GM23248 (cell line): ENCODE measurements at regions not wholly inside any gene's neighbourhood (a gene's known extent, or its start where the extent isn't known, plus 50 kb on each side); places are given as distances from the start of the nearest gene placed in this dataset.

ENCODE experiments used
- DNase-seq: peaks from one replicate; pipeline ENCODE4 v3.0.0-alpha.2; 2015
- H2AFZ ChIP-seq: fragments of 200-600 bp; sonication (generic); 2 replicates; pipeline ENCODE4 v1.6.1; 2016; ENCODE audit warnings: antibody characterized with exemption
- H3F3A ChIP-seq: fragments of 200-600 bp; sonication (generic); 2 replicates; pipeline ENCODE4 v1.6.1; 2016; ENCODE audit warnings: mild to moderate bottlenecking, antibody characterized with exemption, mixed run types; ENCODE audit not compliant: insufficient read depth
- H3K27ac ChIP-seq: fragments of 200-600 bp; sonication (generic); 2 replicates; pipeline ENCODE4 v1.5.1; 2016; ENCODE audit warnings: mild to moderate bottlenecking
- H3K27me3 ChIP-seq: fragments of 200-600 bp; sonication (generic); replicated peaks from 2 replicates; pipeline ENCODE4 v1.6.1; 2016; ENCODE audit warnings: mild to moderate bottlenecking; ENCODE audit not compliant: insufficient read depth
- H3K36me3 ChIP-seq: fragments of 200-600 bp; sonication (generic); 2 replicates; pipeline ENCODE4 v1.6.1; 2016; ENCODE audit warnings: low read depth, mild to moderate bottlenecking
- H3K4me1 ChIP-seq: fragments of 200-600 bp; sonication (generic); 2 replicates; pipeline ENCODE4 v1.6.1; 2016; ENCODE audit warnings: mild to moderate bottlenecking; ENCODE audit not compliant: insufficient read depth
- H3K4me2 ChIP-seq: fragments of 200-600 bp; sonication (generic); one replicate; pipeline ENCODE4 v1.6.1; 2016; ENCODE audit warnings: mild to moderate bottlenecking; ENCODE audit not compliant: unreplicated experiment
- H3K4me3 ChIP-seq: fragments of 200-600 bp; sonication (generic); 2 replicates; pipeline ENCODE4 v1.5.1; 2016; ENCODE audit warnings: mild to moderate bottlenecking
- H3K79me2 ChIP-seq: fragments of 200-600 bp; sonication (generic); 2 replicates; pipeline ENCODE4 v1.6.1; 2016; ENCODE audit warnings: mild to moderate bottlenecking; ENCODE audit not compliant: insufficient read depth
- H3K9ac ChIP-seq: fragments of 200-600 bp; sonication (generic); 2 replicates; pipeline ENCODE4 v1.6.1; 2016; ENCODE audit warnings: mild to moderate bottlenecking
- H3K9me2 ChIP-seq: fragments of 200-600 bp; sonication (generic); 2 replicates; pipeline ENCODE4 v1.6.1; 2016; ENCODE audit warnings: mixed run types, mild to moderate bottlenecking, moderate library complexity; ENCODE audit not compliant: insufficient read depth
- H3K9me3 ChIP-seq: fragments of 200-600 bp; sonication (generic); one replicate; pipeline ENCODE4 v1.6.1; 2017; ENCODE audit warnings: low read depth
- H4K20me1 ChIP-seq: fragments of 200-600 bp; sonication (generic); 2 replicates; pipeline ENCODE4 v1.6.0; 2016; ENCODE audit not compliant: insufficient read depth
- EZH2 ChIP-seq: fragments of 200-600 bp; sonication (generic); IDR thresholded peaks from 2 replicates; pipeline ENCODE4 v1.6.1; 2018; ENCODE audit warnings: antibody characterized with exemption, mild to moderate bottlenecking; ENCODE audit not compliant: insufficient read depth, poor library complexity, severe bottlenecking
- EZH2phosphoT487 ChIP-seq: fragments of 200-600 bp; sonication (generic); IDR thresholded peaks from 2 replicates; pipeline ENCODE4 v1.6.1; 2018; ENCODE audit warnings: antibody characterized with exemption, moderate library complexity, mild to moderate bottlenecking, low read depth; ENCODE audit not compliant: insufficient read depth
- WGBS, 2 experiments: methylation state at CpG; one replicate each; pipeline ENCODE4 v1.1.6; 2015 to 2017; ENCODE audit warnings: low lambda C conversion rate in 2 of 2, low coverage in 1 of 2; ENCODE audit errors: missing lambda C conversion rate in 2 of 2; 5-methylcytosine and 5-hydroxymethylcytosine counted together
- in situ Hi-C: fragments of 300-500 bp; cut with MboI; formaldehyde crosslinking; loops from 2 replicates; pipeline ENCODE4 v1.15.0; 2020

DNA sequence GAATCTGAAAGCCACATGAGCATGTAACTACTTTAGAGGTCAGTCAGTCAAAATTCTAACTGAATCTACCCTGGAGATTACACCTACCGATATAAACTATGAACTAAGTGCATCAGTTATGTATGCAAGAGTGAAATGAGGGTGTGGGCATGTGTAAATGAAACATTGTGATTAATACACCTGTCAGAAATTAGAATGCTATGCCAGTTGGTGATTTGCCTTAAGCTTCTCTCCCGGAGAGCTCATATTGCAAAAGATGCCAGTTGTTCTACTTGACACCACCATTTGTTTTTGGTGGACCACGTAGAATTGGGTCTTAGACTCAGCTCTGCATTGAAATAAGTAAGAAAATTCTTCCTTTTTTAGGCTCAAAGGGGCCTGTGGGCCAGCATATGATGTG, 91.0 kb upstream of the KBTBD8 start:
- Histone ChIP-seq H3K9me2 (no peaks in the 10 kb centered on the region), H3K27me3 (no peaks in the 10 kb centered on the region; the same call in 1 of the 2 replicates), H3K4me1 (no peaks in the 10 kb centered on the region), H3K4me3 (no peak overlapping the region), H3K9ac (no peak overlapping the region), H3F3A (no peaks in the 10 kb centered on the region), H3K27ac (no peak overlapping the region), H3K79me2 (no peaks in the 10 kb centered on the region), H2AFZ (no peak overlapping the region), H4K20me1 (no peaks in the 10 kb centered on the region), H3K36me3 (no peaks in the 10 kb centered on the region), H3K9me3 (no peaks in the 10 kb centered on the region), H3K4me2 (no peak overlapping the region)
- TF ChIP-seq EZH2, result no peak
- 29 to 41% methylated on average over 3 of the region's 3 CpGs for WGBS, 2 experiments
- in situ Hi-C loops, result no loop called here
- no peak for DNase-seq

DNA sequence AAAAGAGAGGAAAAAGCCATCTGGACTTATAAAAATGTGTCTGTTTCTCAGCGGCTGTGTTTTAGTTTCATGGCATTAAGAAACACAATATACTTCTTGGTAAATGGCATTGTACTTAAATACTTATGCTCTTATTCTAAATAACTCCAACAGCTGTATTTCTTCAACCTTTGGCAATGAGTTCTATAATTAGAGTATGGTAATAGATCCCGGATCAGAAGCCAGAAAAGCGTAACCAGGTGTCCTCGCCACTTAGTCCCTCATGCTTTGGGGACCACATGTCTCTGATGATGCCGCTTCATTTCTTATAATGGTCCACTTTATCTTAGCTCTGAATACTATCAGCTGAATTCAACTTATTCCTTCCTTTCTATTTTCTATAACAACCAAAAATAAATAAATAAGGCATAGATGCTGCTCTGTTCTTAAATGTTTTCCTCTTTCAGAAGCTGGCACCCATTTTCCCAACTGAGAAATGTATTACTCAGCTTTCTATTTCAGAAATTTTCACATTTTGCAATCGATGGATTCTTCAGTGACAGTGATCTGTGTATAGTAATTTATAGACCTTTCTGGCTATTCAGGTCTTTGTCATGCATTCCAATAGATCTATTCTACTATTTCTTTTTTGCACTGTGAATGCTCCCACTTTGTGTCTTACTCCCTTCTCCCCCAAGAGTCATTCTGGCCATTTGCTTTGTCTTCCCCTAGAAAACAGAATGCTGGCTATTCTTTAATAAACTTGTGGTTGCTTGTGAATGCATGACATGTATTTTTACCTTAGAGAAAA, 87.6 kb upstream of the KBTBD8 start:
- no peak overlapping the region for H3K9ac ChIP-seq
- no peak overlapping the region for H3K27ac ChIP-seq
- no peaks in the 10 kb centered on the region for H3K79me2 ChIP-seq
- H2AFZ ChIP-seq, result no peak overlapping the region
- no peak overlapping the region for H3K4me2 ChIP-seq
- H3K36me3 ChIP-seq, result no peaks in the 10 kb centered on the region
- no peak overlapping the region for H3K4me3 ChIP-seq
- DNase-seq, result no peak
- H4K20me1 ChIP-seq, result no peaks in the 10 kb centered on the region
- in situ Hi-C loops, result no loop called here
- TF ChIP-seq EZH2phosphoT487 (no peak), EZH2 (no peak)
- no peaks in the 10 kb centered on the region for H3K9me2 ChIP-seq
- no peaks in the 10 kb centered on the region for H3K27me3 ChIP-seq
- H3F3A ChIP-seq, result no peaks in the 10 kb centered on the region
- H3K4me1 ChIP-seq, result no peaks in the 10 kb centered on the region
- 14 to 18% methylated on average over 6 of the region's 6 CpGs for WGBS, 2 experiments
- H3K9me3 ChIP-seq, result no peaks in the 10 kb centered on the region

DNA sequence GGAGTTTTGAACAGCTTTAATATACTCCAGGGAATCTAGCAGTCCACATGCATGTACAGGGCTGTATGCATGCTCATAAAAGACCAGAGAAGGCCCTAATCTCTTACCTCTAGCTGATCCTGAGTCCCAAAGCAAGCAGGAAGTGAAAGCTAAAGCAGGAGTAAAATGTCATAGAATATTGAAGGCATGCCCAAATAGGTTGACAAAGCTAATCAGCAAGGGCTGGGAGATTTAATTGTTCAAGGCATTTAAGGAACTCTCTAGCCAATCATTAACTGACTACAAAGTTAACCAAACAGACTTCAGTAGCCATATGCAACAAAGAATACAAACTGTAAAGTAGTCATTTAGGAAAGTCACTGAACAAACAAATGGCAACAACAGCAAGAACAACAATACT, 85.8 kb upstream of the KBTBD8 start:
- no peaks in the 10 kb centered on the region for H3K9me2 ChIP-seq
- H3K4me2 ChIP-seq, result no peak overlapping the region
- no peaks in the 10 kb centered on the region for H3K4me1 ChIP-seq
- no peak overlapping the region for H3K27ac ChIP-seq
- no peak overlapping the region for H2AFZ ChIP-seq
- no peak overlapping the region for H3K9ac ChIP-seq
- no peaks in the 10 kb centered on the region for H3F3A ChIP-seq
- no peaks in the 10 kb centered on the region for H3K27me3 ChIP-seq
- H3K9me3 ChIP-seq, result no peaks in the 10 kb centered on the region
- no peaks in the 10 kb centered on the region for H3K79me2 ChIP-seq
- no peaks in the 10 kb centered on the region for H3K36me3 ChIP-seq
- in situ Hi-C loops, result no loop called here
- TF ChIP-seq EZH2 (no peak), EZH2phosphoT487 (no peak)
- DNase-seq, result no peak
- H4K20me1 ChIP-seq, result no peaks in the 10 kb centered on the region
- no peak overlapping the region for H3K4me3 ChIP-seq

DNA sequence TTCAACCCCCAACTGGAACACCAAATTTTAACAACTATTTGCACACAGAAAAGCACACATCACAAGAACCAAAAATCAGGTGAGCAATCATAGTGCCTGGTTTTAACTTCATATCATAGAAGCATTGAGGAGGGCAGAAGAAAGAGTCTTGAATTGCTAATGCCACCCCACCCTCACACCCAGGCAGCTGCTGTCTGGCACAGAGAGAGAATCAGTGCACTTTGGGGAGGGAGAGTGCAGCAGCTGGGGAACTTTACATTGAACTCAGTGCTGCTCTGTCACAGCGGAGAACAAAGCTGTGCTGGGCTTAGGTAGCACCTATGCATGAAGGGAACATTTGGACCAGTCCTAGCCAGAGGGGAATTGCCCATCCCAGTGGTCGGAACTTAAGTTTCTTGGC, 76.0 kb upstream of the KBTBD8 start:
- Histone ChIP-seq H4K20me1 (no peaks in the 10 kb centered on the region), H3K9me3 (no peaks in the 10 kb centered on the region), H3K27me3 (no peaks in the 10 kb centered on the region), H3K9ac (no peak overlapping the region), H3K36me3 (no peaks in the 10 kb centered on the region), H3K27ac (no peak overlapping the region), H3K4me1 (no peaks in the 10 kb centered on the region), H3K4me3 (no peak overlapping the region), H3K4me2 (no peak overlapping the region), H3K79me2 (no peaks in the 10 kb centered on the region), H3K9me2 (no peaks in the 10 kb centered on the region), H2AFZ (no peak overlapping the region), H3F3A (no peaks in the 10 kb centered on the region)
- TF ChIP-seq EZH2, result no peak
- TF ChIP-seq EZH2phosphoT487, result no peak
- DNase-seq, result no peak
- in situ Hi-C loops, result no loop called here
- 31 to 44% methylated on average over 2 of the region's 2 CpGs for WGBS, 2 experiments

DNA sequence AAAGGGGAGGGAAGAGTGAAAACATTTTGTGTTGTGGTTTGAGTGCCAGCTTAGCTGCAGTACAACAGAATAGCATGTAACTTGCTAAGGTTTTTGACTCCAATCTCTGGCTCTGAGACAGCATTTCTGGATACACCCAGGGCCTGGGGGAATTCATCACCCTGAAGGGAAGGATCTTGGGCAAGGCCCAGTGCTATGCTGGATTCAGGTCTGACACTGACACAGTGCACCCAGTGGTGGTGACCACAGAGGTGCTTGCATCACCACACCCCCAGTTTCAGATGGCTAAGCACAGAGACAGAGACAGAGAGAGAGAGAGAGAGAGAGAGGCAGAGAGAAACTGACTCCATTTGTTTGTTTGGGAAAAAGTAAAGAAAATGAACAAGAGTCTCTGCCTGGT, 74.1 kb upstream of the KBTBD8 start:
- Histone ChIP-seq H3K4me1 (no peaks in the 10 kb centered on the region), H3K4me3 (no peak overlapping the region), H3K4me2 (no peak overlapping the region), H3K27ac (no peak overlapping the region), H4K20me1 (no peaks in the 10 kb centered on the region), H2AFZ (no peak overlapping the region), H3K9ac (no peak overlapping the region), H3F3A (no peaks in the 10 kb centered on the region), H3K36me3 (no peaks in the 10 kb centered on the region), H3K9me2 (no peaks in the 10 kb centered on the region), H3K27me3 (no peaks in the 10 kb centered on the region), H3K79me2 (no peaks in the 10 kb centered on the region), H3K9me3 (no peaks in the 10 kb centered on the region)
- in situ Hi-C loops, result no loop called here
- no peak for TF ChIP-seq EZH2
- TF ChIP-seq EZH2phosphoT487, result no peak
- DNase-seq, result no peak
